HFFc6 (cell line): ENCODE measurements at regions not wholly inside any gene's neighbourhood (a gene's known extent, or its start where the extent isn't known, plus 50 kb on each side); places are given as distances from the start of the nearest gene placed in this dataset.

Source experiments
- DNase-seq: peaks from one replicate; pipeline ENCODE4 v3.0.0-alpha.2; 2018
- H3K27ac Mint-ChIP-seq: 2 replicates; pipeline ENCODE4 v1.8.0; 2020; ENCODE audit warnings: mild to moderate bottlenecking, mixed read lengths
- H3K27me3 Mint-ChIP-seq: 2 replicates; pipeline ENCODE4 v1.8.0; 2021; ENCODE audit warnings: mild to moderate bottlenecking, moderate library complexity, mixed read lengths; ENCODE audit not compliant: insufficient read depth
- H3K36me3 Mint-ChIP-seq: 2 replicates; pipeline ENCODE4 v1.8.0; 2021; ENCODE audit warnings: low read depth, mixed read lengths
- H3K4me1 Mint-ChIP-seq: 2 replicates; pipeline ENCODE4 v1.8.0; 2020; ENCODE audit warnings: low read depth, mixed read lengths
- H3K4me3 Mint-ChIP-seq: 2 replicates; pipeline ENCODE4 v1.8.0; 2020; ENCODE audit warnings: mild to moderate bottlenecking, moderate library complexity, mixed read lengths
- H3K9me3 Mint-ChIP-seq: 2 replicates; pipeline ENCODE4 v1.8.0; 2020; ENCODE audit warnings: mild to moderate bottlenecking, mixed read lengths
- TF ChIP-seq, protein P1 (sequence below): fragments of 200-600 bp; sonication (generic); IDR thresholded peaks from 2 replicates; pipeline ENCODE4 v1.5.0; 2021; ENCODE audit warnings: antibody characterized with exemption, mild to moderate bottlenecking

GRCh38 chr9:116074658-116075057 lies 78.9 kb upstream of the PAPPA start:
- Mint-ChIP-seq H3K36me3 (no peaks in the 10 kb centered on the region), H3K27me3 (no peaks in the 10 kb centered on the region), H3K4me1 (peaks cover 40% of the 10 kb centered on the region), H3K9me3 (no peaks in the 10 kb centered on the region), H3K4me3 (peak overlapping the region; percentile 14; the same call in 1 of the 2 replicates), H3K27ac (peak overlapping the region; percentile 60)
- DNase-seq = peak; percentile 46
- TF ChIP-seq, protein P1, sequence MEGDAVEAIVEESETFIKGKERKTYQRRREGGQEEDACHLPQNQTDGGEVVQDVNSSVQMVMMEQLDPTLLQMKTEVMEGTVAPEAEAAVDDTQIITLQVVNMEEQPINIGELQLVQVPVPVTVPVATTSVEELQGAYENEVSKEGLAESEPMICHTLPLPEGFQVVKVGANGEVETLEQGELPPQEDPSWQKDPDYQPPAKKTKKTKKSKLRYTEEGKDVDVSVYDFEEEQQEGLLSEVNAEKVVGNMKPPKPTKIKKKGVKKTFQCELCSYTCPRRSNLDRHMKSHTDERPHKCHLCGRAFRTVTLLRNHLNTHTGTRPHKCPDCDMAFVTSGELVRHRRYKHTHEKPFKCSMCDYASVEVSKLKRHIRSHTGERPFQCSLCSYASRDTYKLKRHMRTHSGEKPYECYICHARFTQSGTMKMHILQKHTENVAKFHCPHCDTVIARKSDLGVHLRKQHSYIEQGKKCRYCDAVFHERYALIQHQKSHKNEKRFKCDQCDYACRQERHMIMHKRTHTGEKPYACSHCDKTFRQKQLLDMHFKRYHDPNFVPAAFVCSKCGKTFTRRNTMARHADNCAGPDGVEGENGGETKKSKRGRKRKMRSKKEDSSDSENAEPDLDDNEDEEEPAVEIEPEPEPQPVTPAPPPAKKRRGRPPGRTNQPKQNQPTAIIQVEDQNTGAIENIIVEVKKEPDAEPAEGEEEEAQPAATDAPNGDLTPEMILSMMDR = no peak

- DNase-seq = peak; percentile 64
- peak overlapping the region; percentile 14; the same call in 1 of the 2 replicates for H3K4me3 Mint-ChIP-seq
- TF ChIP-seq, protein P1 = no peak
Observed at GRCh38 chr9:116075191-116075590, 78.4 kb upstream of the PAPPA start.

GRCh38 chr9:116078640-116079039 lies 75.0 kb upstream of the PAPPA start:
- Mint-ChIP-seq H3K4me1 (peaks cover 24% of the 10 kb centered on the region), H3K36me3 (no peaks in the 10 kb centered on the region), H3K27me3 (no peaks in the 10 kb centered on the region), H3K9me3 (no peaks in the 10 kb centered on the region), H3K27ac (no peak overlapping the region), H3K4me3 (no peak overlapping the region)
- DNase-seq = no peak
- TF ChIP-seq, protein P1 = no peak

More at GRCh38 chr9:116075191-116075590, 78.4 kb upstream of the PAPPA start:
- Mint-ChIP-seq H3K9me3 (no peaks in the 10 kb centered on the region), H3K4me1 (peaks cover 40% of the 10 kb centered on the region), H3K27ac (peak overlapping the region; percentile 60), H3K27me3 (no peaks in the 10 kb centered on the region), H3K36me3 (no peaks in the 10 kb centered on the region)

- Mint-ChIP-seq H3K9me3 (no peaks in the 10 kb centered on the region), H3K4me3 (no peak overlapping the region), H3K36me3 (no peaks in the 10 kb centered on the region), H3K4me1 (peaks cover 16% of the 10 kb centered on the region), H3K27me3 (no peaks in the 10 kb centered on the region), H3K27ac (no peak overlapping the region)
- TF ChIP-seq, protein P1 = no peak; the same call in 1 of the 2 replicates
- DNase-seq = no peak
Observed at GRCh38 chr9:116080561-116080960, 73.0 kb upstream of the PAPPA start.

DNA sequence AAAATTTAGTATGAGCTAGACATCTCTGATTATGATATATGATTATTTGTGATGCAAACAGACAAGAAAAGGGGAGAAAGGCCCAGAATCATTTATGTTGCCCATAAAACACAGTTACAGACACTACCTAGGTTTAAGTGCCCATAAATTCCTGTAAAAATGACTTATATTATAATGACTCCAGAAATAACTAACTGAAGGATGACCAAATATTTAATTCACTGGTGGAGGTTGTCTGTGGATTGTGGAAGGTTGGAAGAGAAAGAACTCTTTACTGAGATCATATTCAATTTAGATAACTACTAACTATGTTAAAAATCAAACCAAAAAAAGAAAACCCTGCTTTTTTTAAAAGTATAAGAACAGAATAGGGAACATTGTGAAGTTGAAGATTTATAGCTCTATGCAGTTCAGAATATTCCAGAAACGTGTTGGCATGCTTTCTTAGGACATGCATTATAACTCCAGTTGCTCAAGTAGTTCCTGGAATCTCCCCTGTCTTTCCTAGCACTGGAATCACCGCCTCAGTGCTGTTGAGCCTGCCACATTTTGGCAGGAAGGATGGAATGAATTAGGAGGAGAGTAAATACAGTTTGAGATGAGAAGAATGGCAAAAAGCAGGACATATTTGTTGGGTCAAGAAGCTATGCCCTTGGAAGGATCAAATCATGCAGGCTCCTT lies 72.0 kb upstream of the PAPPA start:
- no peak for DNase-seq
- no peaks in the 10 kb centered on the region for H3K9me3 Mint-ChIP-seq
- TF ChIP-seq, protein P1 = no peak

More for the DNA sequence above, 72.0 kb upstream of the PAPPA start:
- Mint-ChIP-seq H3K27ac (no peak overlapping the region), H3K27me3 (no peaks in the 10 kb centered on the region), H3K4me1 (peaks cover 12% of the 10 kb centered on the region), H3K4me3 (no peak overlapping the region), H3K36me3 (no peaks in the 10 kb centered on the region)
